Mesendoderm (in vitro differentiated cells): ENCODE measurements at regions not wholly inside any gene's neighbourhood (a gene's known extent, or its start where the extent isn't known, plus 50 kb on each side); places are given as distances from the start of the nearest gene placed in this dataset.

Experiments
- DNase-seq: peaks from one replicate; pipeline ENCODE4 v3.0.0; 2013
- H2AK5ac ChIP-seq: 2 replicates; pipeline ENCODE4 v1.6.1; 2013; ENCODE audit warnings: low read length, inconsistent platforms
- H2BK120ac ChIP-seq: 2 replicates; pipeline ENCODE4 v1.6.1; 2013; ENCODE audit warnings: low read depth, mild to moderate bottlenecking, low read length, moderate library complexity, mixed read lengths
- H2BK15ac ChIP-seq: replicated peaks from 2 replicates; pipeline ENCODE4 v1.6.1; 2013; ENCODE audit warnings: low read depth, mild to moderate bottlenecking, moderate library complexity
- H2BK5ac ChIP-seq: 2 replicates; pipeline ENCODE4 v1.6.1; 2013; ENCODE audit warnings: low read length, inconsistent platforms
- H3K18ac ChIP-seq: 2 replicates; pipeline ENCODE4 v1.6.1; 2013; ENCODE audit warnings: mild to moderate bottlenecking, low read length, mixed read lengths
- H3K23ac ChIP-seq: one replicate; pipeline ENCODE4 v1.6.1; 2013; ENCODE audit warnings: low read length
- H3K27ac ChIP-seq: 2 replicates; pipeline ENCODE4 v1.5.1; 2013; ENCODE audit warnings: low read depth, mild to moderate bottlenecking, inconsistent platforms, low read length, moderate library complexity
- H3K27me3 ChIP-seq: 2 replicates; pipeline ENCODE4 v1.6.1; 2013; ENCODE audit warnings: low read length, control low read depth, mild to moderate bottlenecking, inconsistent platforms; ENCODE audit not compliant: insufficient read depth, poor library complexity
- H3K36me3 ChIP-seq: 2 replicates; pipeline ENCODE4 v1.6.1; 2013; ENCODE audit warnings: low read length, inconsistent platforms; ENCODE audit not compliant: control insufficient read depth, insufficient read depth
- H3K4ac ChIP-seq: one replicate; pipeline ENCODE4 v1.6.1; 2013; ENCODE audit warnings: low read depth, mild to moderate bottlenecking, low read length, moderate library complexity
- H3K4me1 ChIP-seq: 2 replicates; pipeline ENCODE4 v1.6.1; 2013; ENCODE audit warnings: low read depth, low read length, inconsistent platforms; ENCODE audit not compliant: control insufficient read depth
- H3K4me2 ChIP-seq: 2 replicates; pipeline ENCODE4 v1.6.1; 2013; ENCODE audit warnings: low read length
- H3K4me3 ChIP-seq: 2 replicates; pipeline ENCODE4 v1.5.1; 2013; ENCODE audit warnings: mild to moderate bottlenecking, low read length
- H3K56ac ChIP-seq: one replicate; pipeline ENCODE4 v1.6.1; 2013; ENCODE audit warnings: low read length
- H3K79me1 ChIP-seq: 2 replicates; pipeline ENCODE4 v1.6.1; 2013; ENCODE audit warnings: low read length, inconsistent platforms
- H3K79me2 ChIP-seq: 2 replicates; pipeline ENCODE4 v1.6.1; 2013; ENCODE audit warnings: mild to moderate bottlenecking, low read length; ENCODE audit not compliant: control insufficient read depth, insufficient read depth
- H3K9ac ChIP-seq: 2 replicates; pipeline ENCODE4 v1.6.1; 2013; ENCODE audit warnings: low read length, inconsistent platforms
- H4K5ac ChIP-seq: one replicate; pipeline ENCODE4 v1.6.1; 2013; ENCODE audit warnings: low read length
- H4K8ac ChIP-seq: one replicate; pipeline ENCODE4 v1.6.1; 2013; ENCODE audit warnings: low read depth, mild to moderate bottlenecking, control low read depth, low read length, moderate library complexity
- WGBS: extraction: QIAGEN DNeasy Blood & Tissue Kit; methylation state at CpG from one replicate; pipeline ENCODE4 v1.1.7; 2013; ENCODE audit warnings: low lambda C conversion rate, missing lambda C conversion rate; ENCODE audit not compliant: insufficient coverage; ENCODE audit errors: extremely low coverage; 5-methylcytosine and 5-hydroxymethylcytosine counted together

DNA sequence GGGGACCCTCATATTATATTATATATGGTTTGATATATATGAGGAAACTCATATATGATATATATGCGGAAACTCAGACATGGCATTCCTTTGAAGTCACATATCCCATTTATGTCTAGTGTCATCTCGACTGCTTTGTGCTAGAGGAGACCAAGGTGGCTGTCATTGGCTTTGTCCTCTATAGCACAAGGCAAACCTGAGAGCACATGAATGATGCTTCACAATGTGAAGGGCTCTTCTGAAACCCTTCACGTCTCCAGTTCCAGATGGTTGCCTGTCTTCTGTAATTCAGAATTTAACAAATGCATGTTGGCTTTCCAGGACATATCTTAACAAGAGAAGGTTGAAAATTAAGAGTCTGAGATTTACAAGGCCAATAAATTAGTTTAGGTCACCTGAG, 303.6 kb downstream of the BARHL2 start:
- Histone ChIP-seq H4K8ac (no peak overlapping the region), H2BK120ac (no peak overlapping the region), H2AK5ac (no peak overlapping the region), H3K4me1 (no peaks in the 10 kb centered on the region), H3K27ac (no peak overlapping the region), H3K56ac (no peak overlapping the region), H3K4me2 (no peak overlapping the region), H3K18ac (no peak overlapping the region), H3K36me3 (no peaks in the 10 kb centered on the region), H2BK5ac (no peak overlapping the region), H3K79me2 (no peaks in the 10 kb centered on the region), H3K4ac (no peak overlapping the region), H2BK15ac (no peak overlapping the region), H4K5ac (no peak overlapping the region), H3K9ac (no peak overlapping the region), H3K23ac (no peak overlapping the region), H3K27me3 (no peaks in the 10 kb centered on the region), H3K79me1 (no peaks in the 10 kb centered on the region), H3K4me3 (no peak overlapping the region)
- no peak for DNase-seq
- no CpG with 5 or more reads among the region's 3 CpGs for WGBS

DNA sequence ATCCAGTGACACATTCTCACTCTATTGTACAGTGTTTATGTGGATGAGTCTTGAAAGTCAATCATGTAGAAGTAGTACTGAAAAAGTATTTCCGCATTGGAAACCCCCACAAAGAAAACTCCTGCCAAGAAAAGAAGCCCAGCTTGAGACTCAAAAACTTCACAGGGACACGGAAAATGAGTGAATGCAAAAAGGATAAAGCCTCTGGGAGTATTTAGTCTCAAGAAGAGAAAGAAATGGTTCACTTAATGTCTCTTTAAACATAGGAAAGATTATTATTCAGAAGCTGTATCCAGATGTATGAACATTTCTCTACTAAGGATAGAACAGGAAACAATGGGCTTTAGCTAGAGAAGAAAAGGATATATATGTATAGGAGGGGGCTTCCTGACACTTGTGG, 304.5 kb downstream of the BARHL2 start:
- no peak overlapping the region for H3K9ac ChIP-seq
- no peaks in the 10 kb centered on the region for H3K79me2 ChIP-seq
- no peaks in the 10 kb centered on the region for H3K27me3 ChIP-seq
- H3K56ac ChIP-seq = no peak overlapping the region
- no peaks in the 10 kb centered on the region for H3K4me1 ChIP-seq
- no peak overlapping the region for H2BK120ac ChIP-seq
- no CpG with 5 or more reads among the region's 2 CpGs for WGBS
- no peak overlapping the region for H3K4me2 ChIP-seq
- H3K18ac ChIP-seq = no peak overlapping the region
- DNase-seq = no peak
- H4K8ac ChIP-seq = no peak overlapping the region
- H2AK5ac ChIP-seq = no peak overlapping the region
- no peaks in the 10 kb centered on the region for H3K36me3 ChIP-seq
- H3K27ac ChIP-seq = no peak overlapping the region
- no peak overlapping the region for H2BK5ac ChIP-seq
- no peak overlapping the region for H3K4me3 ChIP-seq
- H3K4ac ChIP-seq = no peak overlapping the region
- H4K5ac ChIP-seq = no peak overlapping the region
- no peak overlapping the region for H2BK15ac ChIP-seq
- H3K23ac ChIP-seq = no peak overlapping the region
- H3K79me1 ChIP-seq = no peaks in the 10 kb centered on the region

DNA sequence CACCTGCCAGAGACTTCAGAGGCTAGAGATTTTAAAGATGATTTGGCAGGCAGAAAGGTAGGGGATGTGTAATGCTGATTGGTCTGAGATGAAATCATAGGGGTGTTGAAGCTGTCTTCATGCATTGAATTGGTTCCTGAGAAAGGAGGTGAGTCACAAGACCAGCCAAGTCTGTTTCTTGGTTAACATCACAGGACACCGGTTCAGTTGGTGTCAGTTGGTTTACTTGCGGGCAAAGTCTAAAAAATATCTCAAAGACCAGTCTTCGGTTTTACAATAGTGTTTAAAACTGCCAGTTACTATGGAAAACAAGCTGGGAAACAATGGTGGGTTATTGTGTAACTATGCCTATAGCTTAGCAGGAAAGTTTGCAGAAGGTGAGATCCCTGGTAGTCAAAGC, 305.9 kb downstream of the BARHL2 start:
- no peaks in the 10 kb centered on the region for H3K27me3 ChIP-seq
- WGBS = no CpG with 5 or more reads among the region's 3 CpGs
- H4K5ac ChIP-seq = no peak overlapping the region
- no peak overlapping the region for H2BK5ac ChIP-seq
- H2BK15ac ChIP-seq = no peak overlapping the region
- no peak overlapping the region for H3K56ac ChIP-seq
- no peaks in the 10 kb centered on the region for H3K79me1 ChIP-seq
- no peaks in the 10 kb centered on the region for H3K79me2 ChIP-seq
- H3K4me2 ChIP-seq = no peak overlapping the region
- H4K8ac ChIP-seq = no peak overlapping the region
- no peaks in the 10 kb centered on the region for H3K36me3 ChIP-seq
- no peak overlapping the region for H3K27ac ChIP-seq
- DNase-seq = no peak
- H3K4ac ChIP-seq = no peak overlapping the region
- no peak overlapping the region for H3K9ac ChIP-seq
- no peak overlapping the region for H3K4me3 ChIP-seq
- H2AK5ac ChIP-seq = no peak overlapping the region
- no peaks in the 10 kb centered on the region for H3K4me1 ChIP-seq
- no peak overlapping the region for H2BK120ac ChIP-seq
- H3K18ac ChIP-seq = no peak overlapping the region
- no peak overlapping the region for H3K23ac ChIP-seq

DNA sequence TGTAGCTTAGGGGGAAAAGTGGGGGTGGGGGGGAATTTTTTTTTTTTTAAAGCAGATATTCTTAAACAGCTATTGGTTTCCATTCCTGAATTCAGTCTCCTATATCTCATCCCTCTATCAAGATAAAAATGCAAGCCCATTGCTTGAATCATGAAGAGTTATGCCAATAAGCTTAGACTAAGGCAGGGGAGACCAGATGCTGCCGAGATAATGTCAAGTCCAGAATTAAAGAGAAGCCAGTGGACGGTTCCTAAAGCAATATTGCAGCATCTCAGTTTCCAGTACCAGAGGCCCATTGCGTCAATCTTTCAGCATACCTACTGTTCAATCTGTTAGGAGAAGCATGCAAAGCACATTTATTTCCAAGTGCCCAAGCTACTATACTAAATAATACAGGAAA, 309.4 kb downstream of the BARHL2 start:
- no peak overlapping the region for H3K4me2 ChIP-seq
- DNase-seq = no peak
- H2BK15ac ChIP-seq = no peak overlapping the region
- H2AK5ac ChIP-seq = no peak overlapping the region
- H3K56ac ChIP-seq = no peak overlapping the region
- no peaks in the 10 kb centered on the region for H3K27me3 ChIP-seq
- no peaks in the 10 kb centered on the region for H3K79me2 ChIP-seq
- no peak overlapping the region for H2BK5ac ChIP-seq
- no peak overlapping the region for H3K27ac ChIP-seq
- H3K9ac ChIP-seq = no peak overlapping the region
- no peak overlapping the region for H3K23ac ChIP-seq
- WGBS = no CpG with 5 or more reads among the region's 3 CpGs
- H4K5ac ChIP-seq = no peak overlapping the region
- no peak overlapping the region for H3K4me3 ChIP-seq
- no peaks in the 10 kb centered on the region for H3K36me3 ChIP-seq
- no peaks in the 10 kb centered on the region for H3K4me1 ChIP-seq
- no peak overlapping the region for H3K18ac ChIP-seq
- H4K8ac ChIP-seq = no peak overlapping the region
- no peak overlapping the region for H3K4ac ChIP-seq
- H2BK120ac ChIP-seq = no peak overlapping the region
- no peaks in the 10 kb centered on the region for H3K79me1 ChIP-seq

DNA sequence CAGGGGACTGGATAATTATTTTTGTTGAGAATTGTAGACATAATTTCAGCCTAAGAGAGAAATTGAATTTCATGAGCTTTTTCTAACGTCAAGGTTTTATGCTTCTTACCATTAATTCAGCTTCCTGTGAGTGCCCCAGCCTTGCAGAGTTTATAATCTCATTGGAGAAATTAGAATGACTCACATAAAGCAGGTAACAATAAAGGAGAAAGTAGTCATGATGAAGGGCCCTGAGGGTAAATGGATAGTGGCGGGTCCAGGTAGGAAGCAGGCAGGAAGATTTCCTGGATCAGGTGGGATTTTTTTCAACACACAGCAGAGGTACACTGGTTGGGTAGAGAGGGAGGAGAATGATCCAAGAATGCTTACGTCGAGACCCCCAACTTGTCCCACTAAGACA, 311.4 kb downstream of the BARHL2 start:
- whole genome bisulfite sequencing = no CpG with 5 or more reads among the region's 4 CpGs
- H3K23ac ChIP-seq = no peak overlapping the region

More for the DNA sequence above, 311.4 kb downstream of the BARHL2 start:
- no peaks in the 10 kb centered on the region for H3K27me3 ChIP-seq
- no peak overlapping the region for H2BK120ac ChIP-seq
- no peak overlapping the region for H3K18ac ChIP-seq
- no peaks in the 10 kb centered on the region for H3K36me3 ChIP-seq
- H3K4me2 ChIP-seq = no peak overlapping the region
- no peak overlapping the region for H2AK5ac ChIP-seq
- H2BK15ac ChIP-seq = no peak overlapping the region
- H3K27ac ChIP-seq = no peak overlapping the region
- H3K4me3 ChIP-seq = no peak overlapping the region
- no peak overlapping the region for H4K8ac ChIP-seq
- no peaks in the 10 kb centered on the region for H3K79me1 ChIP-seq
- H3K79me2 ChIP-seq = no peaks in the 10 kb centered on the region
- no peak overlapping the region for H3K4ac ChIP-seq
- no peak overlapping the region for H3K56ac ChIP-seq
- no peak overlapping the region for H3K9ac ChIP-seq
- H2BK5ac ChIP-seq = no peak overlapping the region
- no peaks in the 10 kb centered on the region for H3K4me1 ChIP-seq
- DNase-seq = no peak
- no peak overlapping the region for H4K5ac ChIP-seq
